Medulla oblongata (tissue), 1 donor: ENCODE measurements at regions not wholly inside any gene's neighbourhood (a gene's known extent, or its start where the extent isn't known, plus 50 kb on each side); places are given as distances from the start of the nearest gene placed in this dataset.

Experiments
- DNase-seq: peaks from one replicate; pipeline ENCODE4 v3.0.0-alpha.2; 2015; ENCODE audit errors: extremely low spot score

DNA sequence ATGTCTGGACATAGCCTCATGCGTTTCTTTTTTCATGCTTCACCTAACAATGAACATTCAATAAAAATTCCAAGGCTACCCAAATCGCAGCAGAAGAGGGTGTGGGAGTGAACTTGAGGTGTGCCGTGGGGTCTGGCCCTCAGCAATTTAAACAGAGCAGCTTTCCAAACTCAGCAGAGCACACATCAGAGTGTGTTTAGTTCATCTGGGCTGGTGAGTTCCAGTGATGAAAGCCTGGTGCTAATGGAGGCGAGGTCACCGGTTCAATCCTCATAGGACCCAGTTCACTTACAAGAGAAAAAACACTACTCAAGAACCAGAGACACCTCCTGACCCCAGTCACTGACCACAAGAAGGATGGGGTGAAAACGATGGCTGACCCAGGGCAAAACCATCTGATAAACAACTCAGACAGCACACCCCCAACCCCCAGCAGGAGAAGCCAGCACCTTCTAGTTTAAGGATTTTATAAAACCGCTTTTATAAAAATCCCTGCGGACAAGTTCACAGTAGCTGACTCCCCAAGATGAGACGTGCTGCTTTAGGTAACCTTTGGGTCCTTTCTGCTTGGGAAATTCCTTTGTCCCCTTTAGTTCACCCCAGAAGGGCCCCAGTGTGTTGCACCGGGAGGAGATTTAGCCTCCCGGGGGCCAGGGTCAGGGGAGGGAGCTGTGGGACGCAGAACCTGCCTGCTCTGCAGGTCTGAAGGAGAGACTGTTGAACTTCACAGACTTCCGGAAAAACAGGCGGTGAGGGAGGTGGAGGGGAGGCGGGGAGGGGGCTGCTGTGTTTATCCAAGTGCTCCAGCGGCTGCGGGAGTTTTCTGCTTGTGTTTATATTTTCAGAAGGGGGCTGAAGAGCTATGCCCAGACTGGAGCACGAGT lies 152.7 kb upstream of the SOX11 start:
- DNase-seq: no peak

DNA sequence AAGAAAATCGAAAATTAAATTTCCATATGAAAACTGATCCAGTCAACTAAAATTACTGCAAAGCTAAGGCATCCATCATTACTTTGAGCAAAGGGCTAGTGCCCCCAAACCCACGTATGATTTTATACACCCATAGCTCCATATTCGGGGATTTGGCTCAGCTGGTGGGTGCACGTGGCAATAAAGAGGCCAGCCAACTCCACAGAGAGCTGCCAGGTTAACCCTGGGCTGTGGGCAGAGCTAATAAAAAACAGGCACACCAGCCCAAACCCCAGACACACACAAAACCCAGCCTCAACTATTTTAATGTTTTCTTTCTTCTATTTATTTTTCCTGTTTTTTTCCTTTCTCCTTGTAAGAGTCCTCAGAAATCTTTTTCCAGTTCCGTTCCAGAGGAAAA lies 151.3 kb upstream of the SOX11 start:
- no peak for DNase-seq

DNA sequence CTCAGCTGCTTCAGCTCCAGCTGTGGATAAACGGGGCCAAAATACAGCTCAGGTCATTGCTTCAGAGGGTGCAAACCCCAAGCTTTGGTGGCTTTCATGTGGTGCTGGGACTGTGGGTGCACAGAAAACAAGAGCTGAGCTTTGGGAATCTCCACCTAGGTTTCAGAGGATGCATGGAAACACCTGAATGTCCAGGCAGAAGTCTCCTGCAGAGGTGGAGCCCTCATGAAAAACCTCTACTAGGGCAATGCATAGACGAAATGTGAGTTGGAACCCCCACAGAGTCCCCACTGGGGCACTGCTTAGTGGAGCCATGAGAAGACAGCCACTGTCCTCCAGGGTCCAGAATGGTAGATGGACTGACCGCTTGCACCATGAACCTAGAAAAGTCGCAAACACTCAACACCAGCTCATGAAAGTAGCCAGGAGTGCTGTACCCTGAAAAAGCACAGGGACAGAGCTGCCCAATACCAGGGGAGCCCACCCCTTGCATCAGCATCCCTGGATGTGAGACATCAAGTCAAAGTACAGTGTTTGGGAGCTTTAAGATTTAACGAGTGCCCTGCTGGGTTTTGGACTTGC lies 147.9 kb upstream of the SOX11 start:
- no peak for DNase-seq

DNA sequence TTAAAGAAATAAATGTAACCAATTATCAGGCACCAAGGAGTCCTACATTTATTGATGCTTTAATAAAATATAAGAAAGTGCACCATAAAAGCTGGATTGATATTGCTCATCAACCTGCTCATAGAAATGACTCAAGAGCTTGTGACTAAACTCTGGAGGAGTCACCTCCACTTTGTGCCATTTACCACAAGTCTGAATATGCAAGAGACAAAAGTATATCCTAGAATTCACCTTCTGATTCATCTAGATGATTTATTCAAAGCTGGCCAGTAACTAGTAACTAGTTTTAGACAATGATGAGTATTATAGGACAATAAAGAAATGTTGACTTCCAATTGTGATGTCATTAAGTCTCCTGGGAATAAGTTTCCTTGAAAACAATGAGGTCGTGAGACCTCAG lies 146.0 kb upstream of the SOX11 start:
- no peak for DNase-seq

DNA sequence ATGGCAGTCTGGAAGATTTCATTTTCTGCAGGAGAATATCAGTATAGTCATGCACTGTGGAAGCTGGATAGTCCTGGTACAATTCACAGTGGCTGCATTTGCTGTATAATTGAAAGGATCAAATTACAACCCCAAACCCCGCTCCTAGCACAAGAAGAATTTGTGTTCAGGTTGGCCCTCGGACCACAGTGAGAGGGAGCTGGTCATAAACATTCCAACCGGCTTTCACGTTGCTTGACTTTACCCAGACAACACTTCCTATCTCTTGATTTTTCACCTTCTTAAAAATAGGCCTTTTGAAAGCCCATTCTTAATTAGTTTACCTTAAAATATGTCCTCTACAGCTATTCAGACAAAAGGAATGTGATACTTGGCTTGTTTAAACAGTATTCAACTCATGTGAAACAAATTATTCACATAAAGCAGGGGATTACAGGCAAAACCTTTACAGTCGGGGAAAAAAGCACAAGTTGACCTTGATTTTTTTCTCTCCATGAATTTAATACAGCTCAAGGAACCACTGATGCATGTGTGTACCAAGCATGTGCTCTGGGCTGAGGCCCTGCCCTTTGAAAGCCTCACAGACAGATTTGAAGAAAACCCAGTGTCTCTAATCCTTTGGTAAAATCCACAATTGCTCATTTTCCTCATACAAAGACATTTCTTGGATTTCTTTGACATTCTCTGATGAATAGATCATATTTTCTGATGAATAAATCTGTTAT lies 143.0 kb upstream of the SOX11 start:
- DNase-seq: no peak

DNA sequence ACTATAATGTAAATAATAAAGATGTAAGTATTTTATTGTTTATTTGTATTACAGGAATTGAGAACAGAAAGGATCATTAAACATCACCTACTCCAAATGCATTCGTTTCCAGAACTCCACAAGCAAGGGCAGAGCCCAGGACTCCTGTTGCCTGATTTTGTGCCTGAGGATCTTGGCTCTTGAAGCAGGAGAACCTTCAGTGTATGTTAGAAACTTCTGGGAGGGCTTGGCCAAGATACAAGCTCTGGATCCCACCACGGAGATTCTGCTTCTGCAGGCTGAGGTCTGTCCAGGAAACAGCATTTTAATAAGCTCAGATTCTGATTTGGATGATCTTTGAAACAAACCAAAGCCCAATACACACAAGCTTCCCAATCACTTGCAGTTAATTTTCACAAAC lies 142.4 kb upstream of the SOX11 start:
- no peak for DNase-seq

DNA sequence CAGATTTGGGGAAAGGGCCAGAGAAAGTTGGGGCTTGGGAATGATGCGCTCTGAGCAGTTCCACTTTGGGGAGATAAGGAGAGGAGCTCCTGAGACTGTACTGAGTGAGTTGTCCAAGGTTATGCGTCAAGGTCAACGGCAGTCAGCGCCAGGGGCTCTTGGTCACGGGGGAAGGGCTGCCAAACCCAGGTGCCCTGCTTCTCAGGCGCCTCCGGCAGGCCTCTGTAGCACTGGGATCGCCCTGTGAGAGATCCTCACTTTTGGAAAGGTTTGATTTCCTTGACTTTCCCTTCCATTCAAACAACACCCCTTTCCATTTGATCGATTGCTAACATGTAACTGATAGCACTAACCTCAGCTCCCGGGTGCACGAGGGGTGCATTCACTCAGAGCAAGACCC lies 136.5 kb upstream of the SOX11 start:
- DNase-seq: no peak

DNA sequence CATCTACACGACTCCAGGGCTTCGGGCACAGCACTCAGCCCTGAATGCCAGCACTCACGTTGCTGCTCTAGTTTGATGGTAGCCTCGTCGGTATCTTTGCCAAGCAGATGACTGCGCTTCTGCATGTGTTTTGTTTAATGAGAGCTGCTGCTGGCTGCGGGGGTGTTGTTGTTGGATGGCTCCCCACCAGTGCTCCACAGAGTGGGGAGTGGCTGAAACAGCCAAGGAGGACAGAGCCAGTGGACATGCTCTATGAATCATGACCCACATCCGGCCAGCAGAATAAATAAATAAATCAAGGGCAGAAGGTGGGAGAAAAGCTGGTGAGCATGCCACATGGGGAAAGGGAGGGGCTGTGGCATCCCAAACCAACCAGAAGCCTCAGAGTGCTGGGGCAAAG lies 131.2 kb upstream of the SOX11 start:
- no peak for DNase-seq

DNA sequence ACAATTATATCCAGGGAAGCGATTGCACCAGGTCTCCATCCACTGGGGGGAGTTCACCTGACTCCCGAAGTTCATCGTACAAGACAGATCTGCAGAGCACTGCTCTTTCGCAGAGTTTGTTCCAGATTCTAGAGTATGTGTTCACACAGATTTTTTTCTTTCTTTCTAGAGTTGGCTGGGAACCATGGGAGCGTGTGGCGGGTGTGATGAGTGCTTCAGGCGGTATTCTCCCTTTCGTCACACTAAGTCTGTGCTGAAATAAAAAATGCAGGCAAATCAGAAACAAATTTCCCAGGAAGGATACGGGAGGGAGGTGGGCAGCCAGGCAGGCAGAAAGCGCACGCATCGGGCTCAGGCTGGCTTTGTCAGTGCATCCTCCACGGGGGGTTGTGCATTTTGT lies 129.8 kb upstream of the SOX11 start:
- DNase-seq: no peak

DNA sequence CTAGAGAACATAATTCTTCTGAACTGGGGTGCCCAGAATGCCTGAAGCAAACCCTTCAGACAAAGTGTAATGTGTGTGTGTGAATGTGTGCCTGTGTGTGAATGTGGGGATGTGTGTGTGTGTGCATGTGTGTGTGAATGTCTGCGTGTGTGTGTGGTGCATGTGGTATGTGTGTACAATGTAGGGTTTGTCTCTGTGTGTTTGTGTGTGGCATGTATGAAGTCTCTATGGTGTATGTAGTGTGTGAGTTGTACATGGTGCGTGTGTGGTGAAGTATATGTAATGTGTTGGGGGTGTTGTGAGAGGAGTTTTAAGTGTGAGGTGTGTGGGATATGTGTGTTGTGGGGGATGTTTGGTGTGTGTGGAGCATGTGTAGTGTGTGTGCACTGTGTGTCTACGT lies 129.3 kb upstream of the SOX11 start:
- DNase-seq: no peak

DNA sequence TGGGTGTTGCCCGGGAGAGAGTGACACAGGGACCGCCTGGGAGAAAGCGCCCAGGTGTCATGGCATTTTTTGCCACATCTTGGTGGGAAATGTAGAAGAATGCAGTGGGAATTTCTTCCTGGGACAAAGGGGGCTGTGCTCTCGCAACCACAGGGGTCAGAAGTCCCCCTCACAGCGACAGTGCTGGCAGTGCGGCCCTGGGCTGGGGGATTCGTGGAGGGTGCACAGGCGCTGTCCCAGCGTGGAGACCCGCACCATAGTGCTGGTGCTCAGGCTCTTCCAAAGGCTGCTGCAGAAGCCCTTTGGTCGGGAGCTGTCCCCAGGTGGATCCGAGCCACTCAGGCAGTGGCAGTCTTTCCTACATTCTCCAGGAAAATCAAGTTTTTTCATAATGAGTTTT lies 128.8 kb upstream of the SOX11 start:
- DNase-seq: no peak

DNA sequence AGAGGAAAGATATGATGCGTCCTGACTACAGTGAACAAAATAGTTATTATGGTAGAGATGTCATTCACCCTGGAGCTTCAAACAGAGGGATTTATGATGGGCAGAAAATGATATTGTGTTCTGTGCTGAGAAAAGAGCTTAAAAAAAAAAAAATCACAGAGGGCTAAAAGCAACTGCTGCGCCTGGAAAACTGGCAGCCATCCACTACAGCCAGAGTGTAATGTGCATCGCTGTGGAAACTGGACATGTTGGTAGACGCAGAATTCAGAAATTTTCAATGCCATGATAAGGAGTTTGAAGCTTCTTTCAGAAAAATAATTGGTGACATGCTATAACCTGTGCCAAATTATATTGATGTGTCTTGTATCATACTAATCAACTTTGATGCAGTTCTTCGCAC lies 122.9 kb upstream of the SOX11 start:
- DNase-seq: no peak

DNA sequence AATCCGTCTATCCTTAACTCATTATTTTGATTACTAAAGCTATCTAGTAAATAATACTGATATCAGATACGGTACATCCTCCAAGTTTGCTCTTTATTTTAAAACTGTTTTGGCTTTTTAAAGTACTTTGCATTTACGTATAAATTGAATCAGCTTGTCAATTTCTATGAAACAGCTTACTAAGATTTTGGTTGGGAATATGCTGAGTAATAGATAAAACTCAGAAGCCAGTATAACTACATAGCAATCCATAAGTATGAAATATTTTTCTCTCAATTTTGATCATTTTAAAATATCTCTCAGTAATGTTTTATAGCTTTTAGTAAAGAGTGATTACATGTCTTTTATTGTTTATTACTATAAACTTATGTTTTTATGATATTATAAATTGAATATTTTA lies 116.2 kb upstream of the SOX11 start:
- DNase-seq: no peak

DNA sequence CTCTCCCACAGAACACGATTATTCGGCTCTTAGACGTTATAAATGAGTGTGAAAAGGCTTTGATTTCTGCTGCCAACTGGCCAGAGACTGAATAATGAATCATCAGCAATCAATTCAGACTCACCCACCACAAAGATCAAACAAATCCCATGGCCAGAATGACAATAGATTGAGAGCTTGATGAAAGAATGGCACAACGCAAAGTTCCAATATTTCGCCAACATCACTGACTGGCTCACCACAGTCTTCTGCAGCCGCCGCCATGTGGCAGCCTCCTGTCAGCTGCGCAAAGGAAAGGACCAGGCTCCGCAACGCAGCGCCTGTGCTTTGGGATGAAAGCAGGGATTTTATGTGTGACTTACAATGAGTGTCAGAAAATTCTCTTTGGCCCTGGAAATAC lies 104.4 kb upstream of the SOX11 start:
- DNase-seq: no peak

DNA sequence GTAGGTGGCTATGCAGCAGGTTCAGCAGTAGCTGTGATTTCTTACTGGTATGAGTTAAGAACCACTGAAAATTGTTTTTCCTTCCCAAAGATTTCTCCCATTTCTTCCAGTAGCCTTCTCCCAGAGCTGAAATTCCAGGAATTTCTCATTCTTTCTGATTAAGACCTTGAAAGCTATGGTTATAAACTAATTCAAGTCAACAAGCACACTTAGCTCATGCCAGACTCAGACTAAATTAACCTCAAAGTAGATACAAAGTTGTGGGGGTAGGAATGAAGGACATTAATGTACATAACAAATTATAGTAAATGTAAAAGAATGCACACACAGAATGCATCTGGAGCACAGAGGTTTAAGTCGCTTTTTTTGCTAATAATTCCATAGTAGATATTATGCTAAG lies 103.6 kb upstream of the SOX11 start:
- no peak for DNase-seq

DNA sequence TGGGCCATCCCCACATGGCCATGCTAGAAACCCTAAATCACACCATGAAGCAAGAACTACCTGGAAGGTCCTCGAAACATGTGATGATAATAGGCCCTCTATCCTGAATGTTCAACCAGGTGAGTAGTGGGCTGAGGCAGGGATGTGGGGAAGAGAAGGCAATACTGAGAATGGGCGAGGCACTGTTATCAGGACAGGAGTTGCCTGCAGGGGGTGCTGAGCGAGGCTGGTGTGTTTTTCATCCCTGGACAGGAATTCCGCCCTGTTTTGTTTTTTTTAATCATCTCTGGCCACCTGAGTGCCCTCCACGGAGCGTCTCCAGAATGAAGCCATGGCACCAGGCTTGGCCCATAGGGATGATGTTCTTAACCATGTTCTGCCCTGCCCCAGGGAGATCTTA lies 103.0 kb upstream of the SOX11 start:
- DNase-seq: no peak

DNA sequence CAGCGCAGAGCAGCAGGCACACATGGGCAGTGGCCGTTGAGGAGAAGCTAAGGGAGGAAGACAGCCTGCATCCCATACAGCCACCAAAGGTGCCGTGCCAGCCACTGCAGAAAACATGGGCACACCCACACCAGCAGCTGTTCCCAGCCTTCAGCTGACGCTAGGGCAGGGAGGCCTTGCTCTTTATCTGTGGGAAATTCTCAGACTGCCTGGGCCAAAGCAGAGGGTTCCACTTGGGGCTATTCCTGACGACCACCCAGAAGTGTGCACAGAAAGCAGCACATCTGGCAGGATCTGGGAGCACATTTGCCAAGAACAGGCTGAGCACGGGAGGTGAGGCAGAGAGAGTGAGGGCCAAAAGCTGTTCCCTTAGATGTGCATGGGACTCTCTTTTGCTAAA lies 101.3 kb upstream of the SOX11 start:
- DNase-seq: no peak

DNA sequence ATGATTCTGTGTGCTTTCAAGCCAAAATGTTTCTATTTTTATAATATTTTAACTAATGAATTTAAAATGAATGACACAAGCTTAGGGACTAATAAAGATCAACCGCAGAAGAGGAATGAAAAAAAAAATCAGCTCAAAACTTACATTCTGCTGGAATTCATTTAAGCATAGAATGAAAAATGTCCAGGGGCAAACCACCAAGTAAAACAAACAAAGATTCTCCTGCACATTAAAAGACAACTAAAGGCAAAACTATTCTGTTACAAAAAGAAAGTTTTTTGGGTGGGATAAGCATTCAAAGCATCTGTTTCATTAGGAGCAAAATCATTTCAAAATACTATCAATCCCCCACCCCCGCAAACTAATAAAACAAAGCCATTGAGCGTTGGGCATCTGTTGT lies 99.3 kb upstream of the SOX11 start:
- no peak for DNase-seq

DNA sequence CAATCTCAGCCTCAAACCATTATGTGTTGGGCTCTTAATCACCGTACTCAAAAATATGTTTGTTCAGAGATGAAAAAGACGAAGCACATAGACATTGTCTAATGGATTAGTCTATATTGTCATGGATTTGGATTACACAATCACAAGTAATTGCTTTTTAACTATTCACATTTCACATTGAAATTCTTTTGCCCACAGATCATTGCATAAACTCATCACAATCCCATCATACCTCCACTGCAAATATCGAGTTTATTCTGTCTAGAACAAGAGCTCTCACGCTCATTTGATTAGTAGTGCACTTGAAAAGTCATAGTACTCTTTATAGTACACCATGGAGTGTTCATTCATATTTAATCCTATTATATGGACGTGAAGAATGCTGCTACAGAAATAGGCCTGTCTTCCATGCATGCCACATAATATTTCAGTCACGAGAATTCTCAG lies 97.9 kb upstream of the SOX11 start:
- no peak for DNase-seq

DNA sequence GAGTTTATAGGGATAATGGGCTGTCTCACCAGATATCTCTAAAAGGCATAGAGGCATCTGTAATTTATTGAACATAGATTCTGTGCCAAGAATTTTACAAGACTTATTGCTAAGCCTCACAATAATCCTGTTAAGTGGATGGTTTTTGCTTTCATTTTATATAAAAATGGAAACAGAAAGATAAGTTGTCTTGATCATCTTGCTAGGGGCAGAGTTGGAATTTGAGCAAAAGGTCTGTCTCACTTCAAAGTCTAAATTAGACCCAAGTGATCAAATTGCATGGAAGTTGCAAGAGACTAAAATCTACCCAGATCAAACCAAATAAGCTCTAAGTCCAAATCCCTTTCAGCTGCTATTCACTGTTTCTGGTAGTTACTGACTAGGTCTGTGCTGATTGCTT lies 95.3 kb upstream of the SOX11 start:
- no peak for DNase-seq

DNA sequence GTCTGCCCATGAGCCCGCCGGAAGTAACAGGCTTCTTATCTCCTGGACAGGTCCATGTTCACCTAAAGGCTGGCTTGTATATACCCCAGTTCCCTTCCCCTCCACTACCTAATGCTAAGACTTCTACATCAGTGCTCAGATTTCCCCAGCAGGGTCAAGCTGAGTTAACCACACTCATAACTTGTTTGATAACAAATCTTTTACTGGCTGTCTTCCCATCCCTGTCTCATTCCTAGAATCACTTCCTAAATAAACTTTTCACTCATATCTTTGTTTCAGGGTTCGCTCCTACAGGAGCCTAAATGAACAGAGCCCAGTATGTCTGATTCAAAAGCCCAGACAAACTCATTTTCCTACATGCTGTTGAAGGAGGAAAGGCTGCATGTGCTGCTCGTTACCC lies 94.0 kb upstream of the SOX11 start:
- no peak for DNase-seq

DNA sequence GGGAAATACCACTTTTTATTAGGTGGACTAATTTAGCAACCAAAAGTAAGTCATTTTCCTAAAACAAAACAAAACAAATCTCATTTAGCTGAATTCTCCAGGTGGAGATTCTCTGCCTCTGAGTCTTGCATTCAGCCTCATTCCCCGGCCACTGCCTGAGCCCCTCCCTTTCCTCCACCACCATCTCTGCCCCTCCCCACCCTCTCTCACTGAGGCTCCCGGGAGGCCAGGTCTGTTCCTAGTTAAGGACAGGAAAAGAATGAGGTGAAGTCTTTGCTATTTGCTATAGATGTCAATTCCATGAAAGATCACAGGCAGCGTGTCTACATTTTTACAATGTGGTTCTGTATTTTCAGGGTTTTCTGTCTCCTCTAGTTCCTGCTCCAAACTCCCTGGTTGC lies 83.0 kb upstream of the SOX11 start:
- no peak for DNase-seq

DNA sequence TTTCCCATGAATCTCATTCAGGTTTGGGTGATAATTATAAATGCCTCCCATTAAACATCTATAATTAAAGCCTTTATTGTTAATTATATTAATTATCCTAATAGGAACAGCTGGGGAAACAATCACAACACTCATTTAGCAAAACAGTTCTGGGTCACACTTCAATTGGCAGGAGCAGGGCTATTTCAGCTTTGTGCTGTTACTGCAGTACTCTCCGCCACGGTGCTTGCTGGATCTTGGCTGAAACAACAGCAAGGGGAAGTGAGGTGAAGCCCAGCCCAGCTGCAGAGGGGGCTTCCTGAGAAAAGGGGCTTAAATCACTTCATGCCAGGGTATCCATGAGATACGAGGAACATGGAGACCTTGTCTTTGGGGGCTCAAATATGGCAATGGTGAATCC lies 79.5 kb upstream of the SOX11 start:
- no peak for DNase-seq
